HG03135 (cell line): ENCODE measurements at regions not wholly inside any gene's neighbourhood (a gene's known extent, or its start where the extent isn't known, plus 50 kb on each side); places are given as distances from the start of the nearest gene placed in this dataset.
"Not testable (repeated sequence)": the region's sequence is repeated elsewhere in the genome, so short reads cannot be mapped to it uniquely, and the experiment has no call there.

Experiments used
- ATAC-seq: cut with Tn5 transposase; IDR thresholded peaks from one replicate; pipeline ENCODE4 v1.9.1; 2021; ENCODE audit warnings: mild to moderate bottlenecking, moderate library complexity; ENCODE audit not compliant: unreplicated experiment

DNA sequence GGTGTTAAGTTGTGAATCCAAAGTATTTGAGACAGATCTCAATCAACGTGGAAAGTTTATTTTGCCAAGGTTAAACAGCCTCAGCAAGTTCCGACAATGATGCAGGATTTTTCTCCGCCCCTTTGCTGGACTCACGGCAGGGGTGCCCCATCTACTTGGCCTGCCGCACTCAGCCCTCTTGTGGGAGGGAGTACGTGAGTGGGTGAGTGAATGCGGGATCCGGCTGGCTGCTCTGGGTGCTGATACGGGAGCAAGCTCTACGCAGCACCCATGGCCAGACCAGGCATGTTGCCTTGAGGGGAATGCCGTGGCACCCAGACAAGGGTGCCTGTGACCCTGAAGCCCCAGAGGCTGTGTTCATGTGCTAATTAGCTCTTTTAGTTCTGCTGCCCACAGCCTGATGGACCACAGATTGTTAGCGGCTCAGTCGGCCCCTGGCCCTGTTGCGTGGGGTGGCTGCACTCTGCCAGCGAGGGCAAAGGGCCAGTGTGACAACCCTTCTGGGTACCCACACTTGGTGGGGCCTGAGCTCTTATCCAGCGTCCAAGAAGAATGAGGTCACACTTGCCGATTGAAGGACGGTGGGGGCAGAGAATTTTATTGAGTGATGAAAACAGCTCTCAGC is 81.2 kb upstream of the FAM153A start:
- not testable (repeated sequence) for ATAC-seq

DNA sequence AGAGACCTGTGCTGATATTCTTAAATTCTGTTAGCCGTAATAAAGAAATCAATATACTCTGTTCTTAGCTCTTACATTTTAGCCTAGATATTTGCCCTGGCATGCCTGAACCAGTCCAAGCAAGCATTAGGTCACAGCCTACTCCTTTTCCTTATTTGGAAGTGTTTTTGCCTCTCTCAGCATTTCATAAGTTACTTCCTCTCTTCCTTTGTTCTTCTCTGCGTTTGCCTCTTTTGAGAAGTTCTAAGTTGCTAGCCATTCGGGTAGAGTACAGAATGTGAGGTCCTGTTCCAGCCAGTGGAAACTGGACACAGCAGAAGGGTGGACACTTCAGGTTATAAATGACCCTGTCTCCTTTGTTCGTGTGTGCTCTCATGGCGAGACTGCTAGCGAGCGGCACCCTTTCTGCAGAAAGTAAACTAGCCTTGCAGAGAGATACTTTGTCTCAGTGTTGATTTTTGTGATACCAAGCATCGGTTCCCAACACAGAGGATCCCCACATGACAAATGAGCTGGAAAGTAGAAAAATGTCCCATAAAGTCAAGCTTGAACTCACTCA is 75.0 kb upstream of the FAM153A start:
- not testable (repeated sequence) for ATAC-seq

DNA sequence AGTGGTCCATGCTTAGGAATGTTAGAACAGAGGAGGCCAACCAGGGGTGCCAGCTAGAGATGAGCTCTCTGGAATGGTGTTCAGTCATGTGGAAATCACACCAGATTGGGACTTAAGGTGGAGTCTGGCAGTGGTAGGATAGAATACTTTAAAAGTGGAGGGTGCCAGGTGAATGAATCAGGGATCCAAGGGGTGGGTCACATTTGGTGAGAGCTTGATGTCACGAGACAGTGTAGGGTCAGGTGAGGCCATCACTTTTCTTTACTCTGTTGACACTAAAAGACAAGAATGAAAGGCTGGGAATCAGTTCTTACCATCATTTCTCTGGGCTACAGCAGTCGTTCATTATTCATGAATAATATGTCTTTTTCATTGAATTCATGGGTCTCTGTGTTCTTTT is 73.8 kb upstream of the FAM153A start:
- not testable (repeated sequence) for ATAC-seq

DNA sequence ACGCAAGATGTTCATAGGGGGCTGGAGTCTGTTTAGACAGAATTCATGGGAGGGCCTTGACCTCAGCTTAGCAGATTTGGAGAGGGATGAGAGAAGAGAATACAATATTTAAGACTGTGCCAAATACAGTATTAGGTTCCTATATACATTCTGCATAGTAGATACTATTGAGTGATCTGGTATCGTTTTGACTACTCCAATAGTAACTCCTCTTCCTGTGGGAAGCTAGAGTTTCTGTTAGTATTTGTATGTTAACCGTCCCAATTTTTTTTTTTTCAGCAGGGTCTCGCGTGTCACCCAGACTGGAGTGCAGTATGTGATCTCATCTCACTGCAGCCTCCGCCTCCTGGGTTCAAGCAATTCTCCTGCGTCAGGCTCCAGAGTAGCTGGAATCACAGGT is 65.2 kb upstream of the FAM153A start:
- ATAC-seq = not testable (repeated sequence)

DNA sequence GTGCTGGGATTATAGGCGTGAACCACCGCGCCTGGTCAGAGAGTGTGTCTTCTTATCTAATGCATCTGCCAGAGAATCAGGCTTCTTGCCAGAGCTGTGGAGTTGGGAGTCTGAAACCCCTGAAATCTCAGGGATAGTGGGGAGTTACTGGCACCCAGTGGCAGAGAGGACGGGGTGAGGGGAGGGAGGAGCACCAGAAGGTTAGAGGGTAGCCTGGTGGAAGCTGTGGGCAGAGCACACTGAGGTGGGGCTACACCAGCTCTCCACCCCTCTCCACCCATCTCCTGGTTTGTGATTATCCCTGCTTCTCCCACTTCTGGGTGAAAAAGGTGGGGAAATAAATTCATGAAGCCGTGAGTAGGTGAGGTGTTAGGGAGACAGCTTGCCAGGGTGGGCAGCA is 63.9 kb upstream of the FAM153A start:
- ATAC-seq = not testable (repeated sequence)

DNA sequence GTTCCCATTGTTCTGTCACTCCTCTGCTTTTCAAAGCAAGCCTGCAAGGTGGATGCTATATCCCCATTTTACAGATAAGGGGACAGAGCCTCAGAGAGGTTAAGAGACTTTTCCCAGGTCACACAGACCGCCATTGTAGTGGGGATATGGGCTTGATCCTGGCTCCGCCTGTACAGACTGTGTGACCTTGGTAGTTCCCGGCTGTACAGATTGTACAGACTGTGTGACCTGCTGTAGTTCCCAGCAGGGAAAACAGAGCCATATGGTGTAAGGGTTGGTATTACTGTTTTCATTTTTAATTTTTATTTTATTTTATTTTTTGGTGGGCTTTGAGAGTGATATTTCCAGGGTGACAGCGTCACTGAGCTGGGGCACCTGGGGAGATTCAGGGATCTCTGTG is 63.2 kb upstream of the FAM153A start:
- not testable (repeated sequence) for ATAC-seq

DNA sequence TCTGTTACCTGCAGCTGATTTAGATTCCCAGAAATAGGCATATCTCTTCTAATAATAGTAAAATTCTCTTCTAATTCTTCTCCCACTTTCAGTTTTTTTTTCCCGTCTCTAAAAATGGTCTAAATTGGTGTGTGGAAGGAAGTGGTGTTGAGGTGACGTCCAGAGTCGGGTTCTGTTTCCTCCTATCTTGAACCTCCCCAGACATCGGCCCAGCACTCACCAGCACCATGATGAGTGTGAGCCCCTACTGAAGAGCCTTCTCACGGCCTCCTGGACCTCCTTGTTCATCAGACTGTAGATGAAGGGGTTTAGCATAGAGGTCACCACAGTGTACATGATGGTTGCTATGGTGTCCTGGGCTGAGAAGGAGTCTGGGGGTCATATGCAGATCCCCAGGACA is 53.5 kb upstream of the FAM153A start:
- ATAC-seq = not testable (repeated sequence)
